Osteocyte (in vitro differentiated cells): ENCODE measurements at regions not wholly inside any gene's neighbourhood (a gene's known extent, or its start where the extent isn't known, plus 50 kb on each side); places are given as distances from the start of the nearest gene placed in this dataset.

Source experiments
- DNase-seq: peaks from one replicate; pipeline ENCODE4 v3.0.0; 2021; ENCODE audit warnings: mixed read lengths; ENCODE audit not compliant: unreplicated experiment; ENCODE audit errors: extremely low spot score
- H3K27ac Mint-ChIP-seq: one replicate; pipeline ENCODE4 v1.8.0; 2021; ENCODE audit warnings: mild to moderate bottlenecking, mixed read lengths; ENCODE audit not compliant: unreplicated experiment
- H3K27me3 Mint-ChIP-seq: one replicate; pipeline ENCODE4 v1.8.0; 2021; ENCODE audit warnings: mixed read lengths; ENCODE audit not compliant: unreplicated experiment
- H3K36me3 Mint-ChIP-seq: one replicate; pipeline ENCODE4 v1.8.0; 2021; ENCODE audit warnings: mixed read lengths; ENCODE audit not compliant: unreplicated experiment
- H3K4me1 Mint-ChIP-seq: one replicate; pipeline ENCODE4 v1.8.0; 2021; ENCODE audit warnings: mixed read lengths; ENCODE audit not compliant: unreplicated experiment
- H3K4me3 Mint-ChIP-seq: one replicate; pipeline ENCODE4 v1.8.0; 2021; ENCODE audit warnings: mild to moderate bottlenecking, moderate library complexity, mixed read lengths; ENCODE audit not compliant: unreplicated experiment
- H3K9me3 Mint-ChIP-seq: one replicate; pipeline ENCODE4 v1.8.0; 2021; ENCODE audit warnings: mixed read lengths; ENCODE audit not compliant: unreplicated experiment
- TF ChIP-seq, protein P1 (sequence below): fragments of 200-600 bp; sonication (generic); IDR thresholded peaks from 2 replicates; pipeline ENCODE4 v1.5.0; 2021; ENCODE audit warnings: antibody characterized with exemption, mild to moderate bottlenecking, moderate library complexity

DNA sequence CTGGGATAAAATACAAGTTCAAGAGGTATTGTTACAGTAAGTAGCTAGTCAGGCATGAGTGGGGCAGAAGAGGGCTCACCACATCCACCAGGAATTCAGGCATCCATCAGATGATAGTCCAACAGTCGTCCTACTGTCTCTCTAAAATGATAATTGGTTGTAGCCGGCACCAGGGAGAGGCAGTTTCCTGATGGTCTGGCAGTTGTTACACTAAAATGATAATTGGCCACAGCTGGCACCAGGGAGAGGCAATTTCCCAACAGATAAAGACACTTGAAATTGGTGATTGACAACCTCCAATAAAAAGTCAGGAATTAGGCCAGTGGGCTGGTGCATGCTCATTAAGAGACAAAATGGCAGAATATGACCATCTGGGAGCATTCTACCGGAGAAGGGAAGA, 545.8 kb downstream of the AMY1C start:
- Mint-ChIP-seq H3K4me3 (no peak overlapping the region), H3K27ac (no peak overlapping the region), H3K4me1 (no peaks in the 10 kb centered on the region), H3K27me3 (no peaks in the 10 kb centered on the region), H3K9me3 (no peaks in the 10 kb centered on the region), H3K36me3 (no peaks in the 10 kb centered on the region)
- TF ChIP-seq, protein P1, sequence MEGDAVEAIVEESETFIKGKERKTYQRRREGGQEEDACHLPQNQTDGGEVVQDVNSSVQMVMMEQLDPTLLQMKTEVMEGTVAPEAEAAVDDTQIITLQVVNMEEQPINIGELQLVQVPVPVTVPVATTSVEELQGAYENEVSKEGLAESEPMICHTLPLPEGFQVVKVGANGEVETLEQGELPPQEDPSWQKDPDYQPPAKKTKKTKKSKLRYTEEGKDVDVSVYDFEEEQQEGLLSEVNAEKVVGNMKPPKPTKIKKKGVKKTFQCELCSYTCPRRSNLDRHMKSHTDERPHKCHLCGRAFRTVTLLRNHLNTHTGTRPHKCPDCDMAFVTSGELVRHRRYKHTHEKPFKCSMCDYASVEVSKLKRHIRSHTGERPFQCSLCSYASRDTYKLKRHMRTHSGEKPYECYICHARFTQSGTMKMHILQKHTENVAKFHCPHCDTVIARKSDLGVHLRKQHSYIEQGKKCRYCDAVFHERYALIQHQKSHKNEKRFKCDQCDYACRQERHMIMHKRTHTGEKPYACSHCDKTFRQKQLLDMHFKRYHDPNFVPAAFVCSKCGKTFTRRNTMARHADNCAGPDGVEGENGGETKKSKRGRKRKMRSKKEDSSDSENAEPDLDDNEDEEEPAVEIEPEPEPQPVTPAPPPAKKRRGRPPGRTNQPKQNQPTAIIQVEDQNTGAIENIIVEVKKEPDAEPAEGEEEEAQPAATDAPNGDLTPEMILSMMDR = no peak
- no peak for DNase-seq

DNA sequence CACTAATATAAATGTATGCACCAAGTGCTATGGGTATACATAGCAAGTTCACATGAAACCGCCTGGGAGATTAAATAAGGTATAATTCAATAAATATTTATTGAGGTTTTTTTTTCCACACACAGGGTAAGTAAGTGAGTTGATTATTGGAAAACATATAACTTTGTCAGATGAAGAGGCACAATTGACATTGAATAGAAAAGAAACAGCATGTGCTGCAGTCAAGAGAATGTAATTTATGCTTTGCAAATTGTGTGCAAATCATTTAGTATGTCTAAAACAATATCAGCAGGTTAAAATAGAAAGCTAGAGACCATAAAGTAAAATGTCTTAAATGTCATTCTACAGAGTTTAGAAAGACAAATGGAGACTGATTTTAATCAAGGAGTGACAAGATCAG, 560.0 kb downstream of the AMY1C start:
- peaks cover 7% of the 10 kb centered on the region for H3K9me3 Mint-ChIP-seq
- DNase-seq = no peak
- no peaks in the 10 kb centered on the region for H3K27me3 Mint-ChIP-seq
- H3K4me1 Mint-ChIP-seq = no peaks in the 10 kb centered on the region
- no peaks in the 10 kb centered on the region for H3K36me3 Mint-ChIP-seq
- no peak overlapping the region for H3K4me3 Mint-ChIP-seq
- no peak overlapping the region for H3K27ac Mint-ChIP-seq
- TF ChIP-seq, protein P1 = no peak

DNA sequence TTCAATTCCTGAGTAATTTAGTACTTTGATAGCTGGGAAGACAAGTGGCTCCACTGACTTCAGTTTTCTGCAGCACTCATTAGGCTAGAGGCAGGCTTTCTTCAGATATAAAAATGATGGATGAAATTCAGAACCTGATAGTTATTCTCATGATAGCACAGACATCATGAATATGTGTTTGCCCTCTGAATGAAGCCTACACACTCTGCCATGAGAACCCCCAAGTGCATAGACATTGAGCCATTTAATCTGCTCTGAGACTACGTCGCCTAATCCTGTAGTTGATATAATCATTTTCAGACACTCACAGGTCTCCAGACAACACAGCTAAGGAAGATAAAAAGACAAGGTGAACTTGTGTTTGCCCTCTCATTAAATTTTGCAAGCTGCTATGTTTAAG, 566.1 kb downstream of the AMY1C start:
- Mint-ChIP-seq H3K27me3 (no peaks in the 10 kb centered on the region), H3K9me3 (peaks cover 5% of the 10 kb centered on the region), H3K4me1 (no peaks in the 10 kb centered on the region), H3K4me3 (no peak overlapping the region), H3K36me3 (no peaks in the 10 kb centered on the region), H3K27ac (no peak overlapping the region)
- DNase-seq = no peak
- TF ChIP-seq, protein P1 = no peak

DNA sequence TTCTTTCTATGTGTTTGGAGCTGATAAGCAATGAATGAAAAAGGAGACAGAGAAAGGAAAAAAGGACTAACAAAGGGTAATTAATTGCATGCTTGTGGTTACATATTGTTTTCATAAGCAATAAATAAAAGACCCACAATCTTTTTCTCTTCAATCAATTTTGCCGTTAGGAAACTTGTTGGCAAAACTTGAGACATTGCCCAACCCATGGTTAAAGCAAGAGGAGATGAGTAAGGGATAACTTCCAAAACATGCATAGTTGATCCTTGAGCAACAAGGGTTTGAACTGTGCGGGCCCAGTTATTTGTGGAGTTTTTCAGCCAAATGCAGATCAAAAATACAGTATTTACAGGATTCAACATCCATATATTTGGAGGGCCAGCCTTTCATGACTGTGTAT, 572.4 kb downstream of the AMY1C start:
- TF ChIP-seq, protein P1 = no peak
- Mint-ChIP-seq H3K4me1 (no peaks in the 10 kb centered on the region), H3K9me3 (peaks cover 5% of the 10 kb centered on the region), H3K27me3 (no peaks in the 10 kb centered on the region), H3K36me3 (no peaks in the 10 kb centered on the region), H3K27ac (no peak overlapping the region), H3K4me3 (no peak overlapping the region)
- no peak for DNase-seq

DNA sequence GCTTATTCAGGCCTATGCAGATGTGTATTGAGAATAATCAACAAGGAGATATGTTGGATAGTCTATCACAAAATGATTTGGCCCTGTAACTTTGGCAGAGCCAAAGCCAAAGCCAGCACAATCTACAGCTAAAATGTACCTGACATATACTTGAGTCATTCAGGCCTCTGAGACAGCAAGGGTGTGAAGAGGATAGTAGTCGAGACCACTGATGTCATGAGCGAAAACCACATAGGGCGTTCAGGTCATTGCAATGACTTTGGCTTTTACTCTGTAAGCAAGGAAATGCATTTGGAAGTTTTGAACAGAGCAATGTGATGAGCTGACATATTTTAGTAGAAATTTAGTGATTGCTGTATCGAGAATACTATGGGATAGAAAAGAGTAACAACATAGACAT, 579.6 kb downstream of the AMY1C start:
- Mint-ChIP-seq H3K27ac (no peak overlapping the region), H3K4me1 (no peaks in the 10 kb centered on the region), H3K9me3 (no peaks in the 10 kb centered on the region), H3K27me3 (no peaks in the 10 kb centered on the region), H3K4me3 (no peak overlapping the region), H3K36me3 (no peaks in the 10 kb centered on the region)
- TF ChIP-seq, protein P1 = no peak
- DNase-seq = no peak
